Uterus (tissue), 2 donors: ENCODE measurements at regions not wholly inside any gene's neighbourhood (a gene's known extent, or its start where the extent isn't known, plus 50 kb on each side); places are given as distances from the start of the nearest gene placed in this dataset.

Experiments
- POLR2A ChIP-seq, 2 donors: fragments of 450-650 bp; IDR thresholded peaks; one replicate each; pipeline ENCODE4 v1.6.1; 2016; ENCODE audit warnings: antibody characterized with exemption in 2 of 2, mild to moderate bottlenecking in 1 of 2, moderate library complexity in 1 of 2
- TF ChIP-seq, protein P1 (sequence below), 4 experiments: fragments of 200-600 bp in 2 of 4; fragments of 450-650 bp in 2 of 4; sonication (generic) in 2 of 4; IDR thresholded peaks; one replicate each; pipeline ENCODE4 v1.5.1; 2016 to 2019; ENCODE audit warnings: antibody characterized with exemption in 4 of 4, mild to moderate bottlenecking in 2 of 4, moderate library complexity in 1 of 4

GRCh38 chr4:24143741-24144140 lies 253.9 kb upstream of the PPARGC1A start:
- no peak for TF ChIP-seq POLR2A (IDR thresholded peaks at IDR 0.05)
- TF ChIP-seq, protein P1, sequence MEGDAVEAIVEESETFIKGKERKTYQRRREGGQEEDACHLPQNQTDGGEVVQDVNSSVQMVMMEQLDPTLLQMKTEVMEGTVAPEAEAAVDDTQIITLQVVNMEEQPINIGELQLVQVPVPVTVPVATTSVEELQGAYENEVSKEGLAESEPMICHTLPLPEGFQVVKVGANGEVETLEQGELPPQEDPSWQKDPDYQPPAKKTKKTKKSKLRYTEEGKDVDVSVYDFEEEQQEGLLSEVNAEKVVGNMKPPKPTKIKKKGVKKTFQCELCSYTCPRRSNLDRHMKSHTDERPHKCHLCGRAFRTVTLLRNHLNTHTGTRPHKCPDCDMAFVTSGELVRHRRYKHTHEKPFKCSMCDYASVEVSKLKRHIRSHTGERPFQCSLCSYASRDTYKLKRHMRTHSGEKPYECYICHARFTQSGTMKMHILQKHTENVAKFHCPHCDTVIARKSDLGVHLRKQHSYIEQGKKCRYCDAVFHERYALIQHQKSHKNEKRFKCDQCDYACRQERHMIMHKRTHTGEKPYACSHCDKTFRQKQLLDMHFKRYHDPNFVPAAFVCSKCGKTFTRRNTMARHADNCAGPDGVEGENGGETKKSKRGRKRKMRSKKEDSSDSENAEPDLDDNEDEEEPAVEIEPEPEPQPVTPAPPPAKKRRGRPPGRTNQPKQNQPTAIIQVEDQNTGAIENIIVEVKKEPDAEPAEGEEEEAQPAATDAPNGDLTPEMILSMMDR (IDR thresholded peaks at IDR 0.05), result no peak
